GM12892 (cell line): ENCODE measurements at regions not wholly inside any gene's neighbourhood (a gene's known extent, or its start where the extent isn't known, plus 50 kb on each side); places are given as distances from the start of the nearest gene placed in this dataset.

ENCODE experiments used
- POLR2A ChIP-seq: IDR thresholded peaks from 2 replicates; pipeline ENCODE4 v1.6.1; 2011; ENCODE audit warnings: low read depth, low read length, control low read depth
- POLR2AphosphoS5 ChIP-seq: IDR thresholded peaks from 2 replicates; pipeline ENCODE4 v1.6.1; 2011; ENCODE audit warnings: low read depth, low read length, control low read depth
- TAF1 ChIP-seq: IDR thresholded peaks from 2 replicates; pipeline ENCODE4 v1.6.1; 2011; ENCODE audit warnings: low read depth, mild to moderate bottlenecking, control low read depth, low read length, borderline replicate concordance

DNA sequence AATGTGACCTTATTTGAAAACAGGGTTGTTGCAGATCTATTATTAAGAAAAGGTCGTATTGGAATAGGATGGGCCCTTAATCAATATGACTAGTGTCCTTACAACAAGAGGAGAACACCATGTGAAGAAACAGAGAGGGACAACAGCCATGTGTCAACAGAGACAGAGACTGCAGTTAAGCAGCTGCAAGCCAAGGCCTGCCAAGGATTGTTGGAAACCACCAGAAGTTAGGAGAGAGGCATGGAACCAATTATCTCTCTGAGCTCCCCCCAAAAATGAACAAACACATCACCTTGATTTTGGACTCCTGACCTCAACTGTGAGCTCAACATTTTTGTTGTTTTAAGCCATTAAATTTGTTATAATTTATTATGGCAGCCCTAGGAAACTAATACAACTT, 214.6 kb upstream of the PRKD1 start:
- no peak for TF ChIP-seq POLR2A
- no peak for TF ChIP-seq TAF1
- TF ChIP-seq POLR2AphosphoS5, result no peak
